Stimulated activated CD4-positive, alpha-beta T cell treated with anti-CD3 and anti-CD28 coated beads, TNF-alpha, amount 100 ng/mL, for 48 hours (primary cell): ENCODE measurements at regions not wholly inside any gene's neighbourhood (a gene's known extent, or its start where the extent isn't known, plus 50 kb on each side); places are given as distances from the start of the nearest gene placed in this dataset.
"Not testable (repeated sequence)": the region's sequence is repeated elsewhere in the genome, so short reads cannot be mapped to it uniquely, and the experiment has no call there.

Experiments used
- DNase-seq, 3 donors: peaks; one replicate each; pipeline ENCODE4 v3.0.0-alpha.2; 2020; ENCODE audit warnings: low read depth in 3 of 3

DNA sequence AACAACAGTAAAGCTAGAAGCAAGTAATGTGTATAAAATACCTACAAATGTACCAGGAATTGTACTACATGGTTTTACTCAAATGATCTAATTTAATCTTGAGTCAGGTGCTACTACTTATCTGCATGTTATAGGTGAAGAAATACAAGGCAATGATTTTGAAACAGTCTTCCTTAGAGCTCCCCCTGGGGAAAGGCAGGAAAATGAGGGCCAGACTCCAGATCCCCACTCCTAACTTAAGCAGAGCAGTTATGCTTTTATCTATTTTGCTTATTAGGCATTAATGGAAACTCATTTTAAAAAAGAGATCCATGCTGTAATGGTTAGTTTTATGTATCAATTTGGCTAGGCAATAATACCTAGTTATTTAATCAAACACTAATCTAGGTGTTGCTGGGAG lies 109.3 kb upstream of the CPSF6 start:
- DNase-seq, result no peak

DNA sequence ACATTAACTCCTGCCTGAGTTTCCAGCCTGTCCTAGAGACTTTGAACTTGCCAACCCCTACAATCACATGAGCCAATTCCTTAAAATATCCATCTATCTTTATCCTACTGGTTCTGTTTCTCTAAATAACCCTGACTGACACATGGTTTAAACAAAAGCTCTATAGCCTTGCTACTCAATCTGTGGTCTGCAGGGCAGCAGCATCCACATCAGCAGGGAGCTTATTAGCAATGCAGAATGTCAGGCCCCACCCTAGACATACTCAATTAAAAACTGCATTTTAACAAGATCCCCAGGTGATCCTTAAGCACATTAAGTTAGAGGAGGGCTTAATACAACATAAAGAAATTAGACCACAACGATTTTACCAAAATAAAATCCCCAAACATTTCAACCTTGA lies 108.3 kb upstream of the CPSF6 start:
- DNase-seq, result no peak

DNA sequence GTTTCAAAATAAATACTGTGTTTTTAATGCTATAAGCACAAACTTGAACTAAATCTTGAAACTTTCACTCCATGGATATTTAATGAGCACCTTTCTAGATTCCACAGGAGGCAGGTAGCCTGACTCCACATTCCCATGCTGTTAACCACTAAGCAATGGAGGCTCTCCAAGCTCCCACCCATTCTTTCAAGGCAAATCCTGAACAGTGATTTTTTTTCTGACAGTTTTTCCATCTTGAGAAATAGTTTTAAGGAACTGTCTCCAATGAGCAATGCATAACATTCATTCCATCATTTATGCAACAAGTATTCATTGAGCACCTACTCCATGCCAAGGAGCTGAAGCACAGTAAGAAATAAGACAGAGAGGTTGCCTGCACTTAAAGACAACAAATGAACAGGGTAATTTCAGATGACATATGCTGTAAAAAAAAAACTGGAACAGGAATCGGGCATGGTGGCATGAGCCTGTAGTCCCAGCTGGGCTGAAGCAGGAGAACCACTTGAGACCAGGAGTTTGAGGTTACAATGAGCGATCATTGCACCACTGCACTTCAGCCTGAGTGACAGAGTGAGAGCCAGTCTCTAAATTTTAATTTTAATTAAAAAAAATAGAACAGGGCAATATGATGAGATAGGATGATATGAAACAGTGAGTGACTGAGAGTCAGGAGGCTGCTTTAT lies 102.3 kb upstream of the CPSF6 start:
- no peak for DNase-seq

- no peak for DNase-seq
These were observed 98.3 kb upstream of the CPSF6 start for GRCh38 chr12:69141074-69141473.

- no peak for DNase-seq
These were observed 90.1 kb upstream of the CPSF6 start for GRCh38 chr12:69149270-69149669.

DNA sequence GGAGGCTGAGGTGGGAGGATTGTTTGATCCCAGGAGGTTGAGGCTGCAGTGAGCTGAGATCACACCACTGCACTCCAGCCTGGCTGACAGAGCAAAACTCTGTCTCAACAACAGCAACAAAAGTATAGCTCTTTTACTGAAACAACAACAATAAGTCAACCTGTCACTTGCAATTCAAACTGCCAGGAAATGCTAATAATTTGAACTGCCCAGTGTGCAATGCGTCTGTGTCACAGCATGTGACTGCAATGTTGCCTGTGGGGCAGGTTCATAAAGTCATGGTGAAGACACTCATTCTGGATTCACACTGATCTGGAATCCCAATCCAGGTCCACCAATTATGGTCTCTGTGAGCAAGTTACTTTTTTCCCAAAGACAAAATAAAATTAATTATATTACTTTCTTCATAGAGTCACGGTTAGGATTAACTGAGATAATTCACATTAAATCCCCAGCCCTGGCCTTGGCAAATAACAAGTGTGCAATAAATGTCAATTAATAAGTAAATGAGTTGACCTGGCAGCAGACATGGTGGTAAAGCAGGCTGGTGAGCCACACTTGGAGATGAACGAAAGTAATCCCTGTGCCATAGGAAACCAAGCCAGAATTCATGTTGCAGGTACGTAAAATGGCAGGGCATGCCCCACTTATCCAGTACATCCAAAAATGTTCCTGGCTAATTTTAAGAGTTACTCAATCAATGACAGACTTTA lies 89.1 kb upstream of the CPSF6 start:
- no peak for DNase-seq

DNA sequence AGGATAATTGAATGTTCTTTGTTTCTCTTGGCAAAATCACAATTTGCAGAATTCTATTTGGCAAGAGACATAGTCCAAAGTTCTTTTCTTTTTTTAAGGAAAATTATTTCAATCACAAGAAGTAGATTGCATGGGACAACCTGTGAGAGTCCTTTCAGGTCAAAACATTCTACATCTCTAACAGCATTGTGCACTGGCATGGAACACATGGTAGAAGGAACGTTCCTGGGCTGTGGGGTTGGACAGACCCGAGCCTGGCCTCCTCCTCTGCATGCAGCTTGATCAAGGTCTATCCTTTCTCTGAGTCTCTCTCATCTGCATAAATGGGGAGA lies 88.6 kb upstream of the CPSF6 start:
- DNase-seq, result no peak

- DNase-seq, result no peak
These were observed 88.1 kb upstream of the CPSF6 start for GRCh38 chr12:69151254-69151764.

DNA sequence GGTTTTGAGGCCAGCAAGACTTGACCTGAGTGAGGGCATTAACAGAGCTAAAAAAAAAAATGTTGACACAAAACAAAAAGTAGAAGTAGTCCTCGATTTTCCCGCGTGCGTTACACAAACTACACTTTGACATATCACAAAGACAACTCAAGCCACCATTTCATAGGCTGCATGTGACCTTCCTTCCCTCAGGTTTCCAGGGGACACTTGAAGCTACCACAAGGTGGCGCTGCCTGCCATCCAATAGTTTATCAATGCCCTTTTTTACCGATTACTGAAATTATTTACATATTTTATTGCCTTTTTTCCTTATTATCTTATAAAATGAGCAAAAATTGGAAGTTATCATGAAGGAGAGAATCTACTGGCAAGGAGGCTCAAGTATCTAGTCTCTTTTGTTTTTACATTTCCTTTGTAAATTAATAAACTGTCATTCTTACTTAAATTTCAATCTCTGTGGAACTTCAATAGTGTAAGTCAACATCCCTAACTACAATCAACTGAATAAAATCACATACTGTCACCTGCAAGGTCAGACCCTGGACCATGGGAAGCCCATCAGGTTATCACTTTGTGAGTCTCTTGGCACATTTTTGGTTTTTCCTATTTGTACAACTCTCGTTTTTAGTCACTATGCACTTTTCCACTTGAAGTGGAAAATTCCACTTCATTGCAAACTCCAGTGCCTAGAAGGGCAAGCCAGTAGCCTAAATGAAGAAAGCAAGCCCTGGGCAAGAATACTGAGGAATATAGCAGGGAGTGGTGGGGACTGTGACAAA lies 84.6 kb upstream of the CPSF6 start:
- peak; percentile 62 to 71 (median 70) for DNase-seq

GRCh38 chr12:69157023-69157655 lies 82.2 kb upstream of the CPSF6 start:
- DNase-seq, result peak; percentile 86 to 92 (median 88)

DNA sequence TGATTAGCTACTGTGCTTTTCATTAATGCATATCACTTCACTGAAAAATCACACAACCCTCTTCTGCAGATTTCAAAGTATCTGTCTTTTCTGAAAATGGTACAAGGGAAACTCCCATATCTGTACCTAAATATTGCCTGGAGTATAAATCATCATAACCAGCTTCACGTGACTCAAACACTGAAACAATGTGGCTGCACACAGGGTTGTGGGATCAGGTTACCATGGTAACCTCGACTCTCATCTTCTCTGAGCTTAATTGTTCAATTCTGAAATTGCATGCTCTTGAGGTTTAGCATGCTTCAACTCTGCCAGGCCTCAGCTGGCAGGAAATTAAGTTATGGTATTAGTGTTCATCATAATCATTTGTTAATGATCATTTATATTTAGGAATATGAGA lies 77.5 kb upstream of the CPSF6 start:
- peak; percentile 32 to 50 (median 33) for DNase-seq

DNA sequence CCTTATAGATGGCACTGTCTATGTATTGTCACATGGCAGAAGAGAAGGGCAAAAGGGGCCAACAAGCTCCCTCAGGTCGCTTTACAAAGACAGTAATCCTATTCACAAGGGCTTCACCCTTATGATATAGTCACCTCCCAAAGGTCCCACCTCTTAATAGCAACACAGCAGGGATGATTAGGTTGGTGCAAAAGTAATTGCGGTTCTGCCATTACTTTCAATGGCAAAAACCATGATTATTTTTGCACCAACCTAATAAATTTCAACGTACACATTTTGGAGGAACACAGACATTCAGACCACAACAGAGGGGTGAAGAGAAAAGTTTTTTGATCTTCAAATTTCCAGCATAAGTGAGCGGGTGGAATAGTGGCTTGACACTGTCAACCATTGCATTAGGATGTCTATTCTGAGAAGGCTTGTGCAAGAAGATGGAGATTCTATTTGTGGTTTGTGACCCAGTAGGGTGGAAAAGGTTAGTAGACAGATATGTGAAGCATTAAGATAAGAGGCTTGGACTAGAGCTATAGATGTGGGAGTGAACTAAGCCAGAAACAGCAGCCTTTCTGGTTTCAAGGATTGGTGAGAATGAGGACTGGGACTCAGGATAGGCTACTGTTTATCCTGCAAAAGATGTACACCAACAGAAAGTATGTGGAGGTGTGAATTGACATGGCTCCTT lies 75.5 kb upstream of the CPSF6 start:
- no peak for DNase-seq

DNA sequence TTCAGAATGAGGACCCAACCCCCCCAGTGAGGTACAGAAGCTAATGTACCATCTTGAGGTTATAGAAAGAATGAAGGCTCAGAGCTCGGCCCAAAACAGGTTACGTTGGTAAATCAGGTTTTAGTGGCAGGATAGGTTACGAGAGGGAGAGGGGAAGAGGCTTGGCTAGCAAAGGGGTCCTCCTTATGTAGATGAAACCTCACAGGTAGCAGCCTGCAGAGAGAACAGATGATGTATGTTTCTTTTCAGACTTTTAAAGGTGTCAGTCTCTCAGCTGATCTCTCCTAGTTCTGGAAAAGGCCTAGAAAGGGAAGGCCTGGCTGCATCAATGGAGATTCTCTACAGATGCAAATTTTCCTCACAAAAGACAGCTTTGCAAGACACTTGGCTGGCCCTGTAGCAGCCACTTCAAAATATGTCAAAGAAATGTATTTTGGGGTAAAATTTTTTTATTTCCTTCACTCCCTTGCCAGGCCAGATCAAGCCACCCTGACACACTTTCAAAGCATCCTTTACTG lies 71.7 kb upstream of the CPSF6 start:
- no peak for DNase-seq

- no peak for DNase-seq
These were observed 71.0 kb upstream of the CPSF6 start for GRCh38 chr12:69168363-69168762.

DNA sequence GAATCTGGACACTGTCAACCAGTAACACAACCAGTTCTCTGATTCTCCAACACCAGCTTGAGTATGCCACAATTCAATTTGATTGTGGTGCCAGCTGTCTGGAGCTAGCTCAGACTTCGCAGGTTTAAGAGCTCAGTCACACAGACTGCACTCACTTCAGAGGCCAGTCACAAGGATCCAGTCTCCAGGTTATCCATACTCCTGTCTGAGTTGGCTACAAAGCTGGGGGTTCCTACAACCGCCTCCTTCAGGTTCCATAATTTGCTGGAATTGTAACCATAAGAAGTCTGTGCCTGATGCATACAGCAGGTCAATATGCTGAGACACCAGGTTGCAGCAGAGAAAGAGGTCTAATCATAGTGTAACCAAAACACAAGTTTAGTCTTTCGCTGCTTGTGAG lies 70.5 kb upstream of the CPSF6 start:
- DNase-seq, result no peak

DNA sequence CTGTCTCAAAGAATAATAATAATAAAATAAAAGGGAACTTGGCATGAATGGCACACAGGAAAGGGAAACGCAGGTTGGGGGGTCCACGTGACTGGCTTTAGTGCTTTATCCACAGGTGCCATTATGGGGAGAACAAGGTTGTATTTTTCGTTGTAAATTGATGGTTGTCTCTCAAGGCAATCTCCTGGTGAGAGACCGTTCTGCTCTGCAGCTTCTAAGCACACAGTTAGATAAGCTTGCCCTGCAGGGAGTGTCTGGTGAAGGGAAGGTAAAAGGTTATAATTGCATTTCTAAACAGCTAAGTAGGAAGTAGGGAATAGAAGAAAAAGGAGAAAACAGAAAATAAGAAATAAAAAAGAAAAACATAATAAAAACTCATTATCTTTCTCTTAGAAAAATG lies 69.1 kb upstream of the CPSF6 start:
- DNase-seq, result no peak

DNA sequence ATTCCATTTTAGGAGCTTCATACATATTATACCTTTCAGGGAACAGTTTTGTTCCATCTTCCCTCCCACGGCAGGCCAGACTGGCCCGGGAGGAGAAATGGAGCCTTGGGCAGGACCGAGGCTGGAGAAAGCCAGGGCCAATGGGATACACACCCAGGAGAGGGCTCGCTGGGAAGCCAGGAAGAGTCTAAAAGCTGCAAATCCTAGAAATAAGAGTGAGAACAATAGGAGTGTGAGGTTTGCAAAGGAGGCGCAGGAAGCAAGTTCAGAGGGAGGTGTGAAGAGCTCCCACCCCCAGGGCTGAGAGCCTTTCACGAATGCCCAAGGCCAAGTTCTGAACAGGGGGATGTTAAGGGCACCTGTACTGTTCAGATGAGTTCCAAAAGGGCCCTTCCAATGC lies 67.5 kb upstream of the CPSF6 start:
- DNase-seq, result no peak

- DNase-seq, result no peak
These were observed 66.9 kb upstream of the CPSF6 start for GRCh38 chr12:69172491-69172890.

DNA sequence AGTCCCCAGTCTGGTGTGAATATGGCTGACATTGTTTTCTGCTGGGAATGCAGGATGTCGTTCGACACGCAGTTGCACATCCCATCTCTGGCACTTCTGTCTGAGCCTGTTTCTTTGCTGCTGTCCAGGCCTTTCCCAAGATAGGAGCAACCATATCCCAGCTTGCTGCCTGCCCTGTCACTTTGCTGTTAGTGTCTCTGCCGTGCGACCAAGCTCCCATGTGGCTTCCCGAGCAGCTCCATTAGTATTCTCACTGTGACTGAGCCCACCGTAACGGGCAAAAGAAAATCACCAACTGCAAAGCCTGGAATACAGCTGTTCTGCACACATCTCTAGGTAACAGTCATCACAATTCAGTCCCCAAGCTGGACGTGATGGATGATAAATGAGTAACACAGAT lies 66.0 kb upstream of the CPSF6 start:
- DNase-seq, result no peak

DNA sequence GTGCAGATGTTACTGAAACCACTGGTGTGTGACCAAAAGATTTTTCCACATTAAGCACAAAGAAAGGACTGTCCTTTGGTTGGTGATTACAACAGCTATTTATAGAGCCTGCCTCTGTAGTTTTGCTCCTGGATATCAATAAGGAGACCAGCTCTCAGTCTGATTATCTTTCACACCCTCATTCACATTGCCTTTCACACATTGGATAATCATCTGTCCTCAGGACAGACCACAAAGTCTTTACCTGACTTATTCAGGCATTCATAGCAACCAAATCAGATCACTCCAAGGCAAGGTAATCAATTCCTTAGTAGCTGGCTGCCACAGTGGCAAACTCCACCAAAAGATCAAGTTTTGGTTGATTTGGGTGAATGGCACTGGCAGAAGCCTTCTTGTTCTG lies 59.6 kb upstream of the CPSF6 start:
- no peak for DNase-seq

- DNase-seq, result not testable (repeated sequence)
These were observed 51.8 kb upstream of the CPSF6 start for GRCh38 chr12:69187572-69187971.
